Astrocyte of the spinal cord (primary cell): ENCODE measurements at regions not wholly inside any gene's neighbourhood (a gene's known extent, or its start where the extent isn't known, plus 50 kb on each side); places are given as distances from the start of the nearest gene placed in this dataset.

Source experiments
- DNase-seq: peaks from one replicate; pipeline ENCODE4 v3.0.0; 2011; ENCODE audit warnings: low read depth, low spot score
- H3K4me3 ChIP-seq: 2 replicates; pipeline ENCODE4 v1.5.1; 2011; ENCODE audit warnings: low read depth, mild to moderate bottlenecking, low read length, moderate library complexity
- CTCF ChIP-seq: IDR thresholded peaks from 2 replicates; pipeline ENCODE4 v1.5.1; 2012; ENCODE audit warnings: low read depth, mild to moderate bottlenecking, low read length, inconsistent platforms
- in situ Hi-C: cut with HindIII; loops from 2 replicates; pipeline ENCODE4 v1.10.0; 2017; ENCODE audit warnings: low sequenced_read_pairs

GRCh38 chr1:193365966-193366365, 179.6 kb upstream of the B3GALT2 start:
- in situ Hi-C loops, result no loop called here
- no peak for TF ChIP-seq CTCF
- no peak for DNase-seq
- H3K4me3 ChIP-seq, result no peak overlapping the region

- in situ Hi-C loops, result no loop called here
- H3K4me3 ChIP-seq, result no peak overlapping the region
- no peak for DNase-seq
- TF ChIP-seq CTCF, result no peak
These were observed 173.2 kb upstream of the B3GALT2 start for GRCh38 chr1:193359631-193360030.

- in situ Hi-C loops, result no loop called here
- no peak overlapping the region for H3K4me3 ChIP-seq
- DNase-seq, result no peak
- no peak for TF ChIP-seq CTCF
These were observed 172.0 kb upstream of the B3GALT2 start for GRCh38 chr1:193358419-193358818.

GRCh38 chr1:193356249-193356648, 169.8 kb upstream of the B3GALT2 start:
- in situ Hi-C loops, result no loop called here
- no peak for DNase-seq
- no peak for TF ChIP-seq CTCF
- no peak overlapping the region for H3K4me3 ChIP-seq

- no peak overlapping the region for H3K4me3 ChIP-seq
- in situ Hi-C loops, result no loop called here
- TF ChIP-seq CTCF, result no peak
- DNase-seq, result no peak
These were observed 169.2 kb upstream of the B3GALT2 start for GRCh38 chr1:193355626-193356025.

GRCh38 chr1:193355178-193355577, 168.8 kb upstream of the B3GALT2 start:
- no peak for DNase-seq
- in situ Hi-C loops, result no loop called here
- no peak for TF ChIP-seq CTCF
- no peak overlapping the region for H3K4me3 ChIP-seq
